GM12874 (cell line): ENCODE measurements at regions not wholly inside any gene's neighbourhood (a gene's known extent, or its start where the extent isn't known, plus 50 kb on each side); places are given as distances from the start of the nearest gene placed in this dataset.

Experiments used
- TF ChIP-seq, protein P1 (sequence below): IDR thresholded peaks from 2 replicates; pipeline ENCODE4 v1.5.1; 2011; ENCODE audit warnings: low read depth, mild to moderate bottlenecking, control low read depth, low read length, moderate library complexity; ENCODE audit not compliant: insufficient read depth

DNA sequence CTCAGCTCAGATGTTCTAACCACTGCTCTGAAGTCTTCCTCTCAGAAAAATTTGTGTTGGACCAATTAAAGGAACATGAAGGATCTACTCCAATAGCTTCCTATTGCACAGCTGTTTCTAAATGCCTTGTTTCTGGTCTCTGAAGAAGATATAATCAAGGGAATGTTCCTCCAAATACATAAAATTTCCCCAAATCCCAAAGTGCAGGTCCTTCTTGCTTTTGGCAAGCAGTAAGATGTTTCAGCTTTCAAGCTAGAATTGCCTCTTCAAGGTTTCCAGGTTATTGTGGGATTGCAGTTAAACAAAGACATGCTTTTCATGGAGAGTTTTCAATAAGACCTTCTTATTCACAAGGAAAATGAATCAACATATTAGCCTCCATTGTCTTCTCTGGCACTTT is 574.5 kb upstream of the SLIT2 start:
- TF ChIP-seq, protein P1, sequence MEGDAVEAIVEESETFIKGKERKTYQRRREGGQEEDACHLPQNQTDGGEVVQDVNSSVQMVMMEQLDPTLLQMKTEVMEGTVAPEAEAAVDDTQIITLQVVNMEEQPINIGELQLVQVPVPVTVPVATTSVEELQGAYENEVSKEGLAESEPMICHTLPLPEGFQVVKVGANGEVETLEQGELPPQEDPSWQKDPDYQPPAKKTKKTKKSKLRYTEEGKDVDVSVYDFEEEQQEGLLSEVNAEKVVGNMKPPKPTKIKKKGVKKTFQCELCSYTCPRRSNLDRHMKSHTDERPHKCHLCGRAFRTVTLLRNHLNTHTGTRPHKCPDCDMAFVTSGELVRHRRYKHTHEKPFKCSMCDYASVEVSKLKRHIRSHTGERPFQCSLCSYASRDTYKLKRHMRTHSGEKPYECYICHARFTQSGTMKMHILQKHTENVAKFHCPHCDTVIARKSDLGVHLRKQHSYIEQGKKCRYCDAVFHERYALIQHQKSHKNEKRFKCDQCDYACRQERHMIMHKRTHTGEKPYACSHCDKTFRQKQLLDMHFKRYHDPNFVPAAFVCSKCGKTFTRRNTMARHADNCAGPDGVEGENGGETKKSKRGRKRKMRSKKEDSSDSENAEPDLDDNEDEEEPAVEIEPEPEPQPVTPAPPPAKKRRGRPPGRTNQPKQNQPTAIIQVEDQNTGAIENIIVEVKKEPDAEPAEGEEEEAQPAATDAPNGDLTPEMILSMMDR, result no peak

DNA sequence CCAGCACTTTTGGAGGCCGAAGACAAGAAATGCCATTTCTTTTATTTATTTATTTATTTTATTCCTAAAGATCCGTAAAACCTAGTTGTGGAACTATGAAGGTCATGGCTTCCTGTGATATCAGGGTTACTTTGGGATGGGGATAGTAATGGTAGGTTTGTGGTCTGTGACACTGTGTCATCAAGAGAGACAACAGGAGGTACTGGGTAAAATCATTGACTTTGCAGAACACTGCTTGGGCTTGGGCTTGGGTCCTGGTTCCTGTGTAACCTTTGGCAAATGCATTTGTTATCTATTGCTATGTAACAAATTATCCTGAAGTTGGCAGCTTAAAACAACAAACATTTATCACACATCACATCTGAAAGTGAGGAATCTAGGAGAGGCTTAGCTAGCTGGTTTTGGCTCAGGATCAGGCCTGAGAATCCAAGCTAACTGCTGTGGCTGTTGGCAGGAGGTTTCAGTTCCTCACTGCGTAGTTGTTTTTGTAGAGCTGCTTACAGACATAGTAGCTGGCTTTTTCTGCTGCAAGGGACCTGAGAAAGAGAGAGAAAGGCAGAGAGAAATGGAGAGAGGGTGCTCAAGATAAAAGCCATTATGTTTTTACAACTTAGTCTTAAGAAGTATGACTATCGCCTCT is 576.4 kb upstream of the SLIT2 start:
- TF ChIP-seq, protein P1, result no peak

DNA sequence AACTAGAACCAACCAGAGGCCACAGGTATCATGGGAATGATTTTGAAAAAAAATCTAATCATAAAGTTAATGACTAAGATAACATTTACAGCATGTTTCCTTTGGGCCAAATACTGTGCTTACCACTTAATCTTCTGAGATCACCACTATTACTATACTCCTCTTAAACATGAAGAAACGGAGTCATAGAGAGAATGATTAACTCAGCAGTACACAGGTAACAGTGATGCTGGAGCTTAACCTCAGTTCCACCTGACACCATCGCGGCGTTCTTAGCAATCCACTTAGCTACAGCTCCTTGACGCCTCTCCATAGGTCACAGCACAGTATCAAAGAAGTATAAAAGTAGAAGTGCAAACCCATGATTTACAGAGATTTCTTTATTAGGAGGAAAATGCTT is 592.6 kb upstream of the SLIT2 start:
- TF ChIP-seq, protein P1, result no peak

DNA sequence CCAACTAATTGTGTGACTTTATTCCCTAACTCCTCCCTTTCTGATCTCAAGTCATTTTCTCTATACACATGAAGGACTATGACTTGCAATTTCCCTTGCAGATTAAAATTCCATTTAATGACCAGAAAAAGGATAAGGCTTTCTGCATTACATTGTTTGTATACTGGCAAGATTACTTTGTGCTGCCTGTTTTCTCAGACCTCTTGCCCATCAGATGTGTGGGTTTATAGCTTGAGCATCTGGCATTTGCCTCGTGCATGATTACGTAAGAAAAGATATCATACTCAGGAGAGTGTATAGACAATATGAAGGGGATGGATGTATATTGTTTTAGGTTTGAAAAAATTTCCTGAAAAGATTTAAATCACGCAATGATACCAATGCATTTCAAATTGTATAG is 593.8 kb upstream of the SLIT2 start:
- TF ChIP-seq, protein P1, result no peak

DNA sequence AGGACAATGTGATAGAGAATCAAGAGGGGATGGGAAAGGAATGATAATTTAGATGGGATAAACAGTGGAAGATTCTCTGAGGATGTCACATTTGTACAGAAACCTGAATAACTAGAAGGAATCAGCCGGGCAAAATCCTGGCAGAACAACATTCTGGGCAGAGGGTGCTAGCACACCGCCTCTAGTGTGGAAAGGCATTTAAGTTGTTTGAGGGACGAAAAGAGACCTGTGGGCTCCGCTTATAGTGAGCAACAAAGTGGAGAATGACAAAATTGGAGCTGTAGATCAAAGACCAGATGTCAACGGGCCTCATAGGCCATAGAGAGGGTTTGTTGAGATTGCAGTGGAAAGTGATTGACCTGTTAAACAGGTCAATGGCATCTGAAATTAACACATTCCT is 596.0 kb upstream of the SLIT2 start:
- TF ChIP-seq, protein P1, result no peak

DNA sequence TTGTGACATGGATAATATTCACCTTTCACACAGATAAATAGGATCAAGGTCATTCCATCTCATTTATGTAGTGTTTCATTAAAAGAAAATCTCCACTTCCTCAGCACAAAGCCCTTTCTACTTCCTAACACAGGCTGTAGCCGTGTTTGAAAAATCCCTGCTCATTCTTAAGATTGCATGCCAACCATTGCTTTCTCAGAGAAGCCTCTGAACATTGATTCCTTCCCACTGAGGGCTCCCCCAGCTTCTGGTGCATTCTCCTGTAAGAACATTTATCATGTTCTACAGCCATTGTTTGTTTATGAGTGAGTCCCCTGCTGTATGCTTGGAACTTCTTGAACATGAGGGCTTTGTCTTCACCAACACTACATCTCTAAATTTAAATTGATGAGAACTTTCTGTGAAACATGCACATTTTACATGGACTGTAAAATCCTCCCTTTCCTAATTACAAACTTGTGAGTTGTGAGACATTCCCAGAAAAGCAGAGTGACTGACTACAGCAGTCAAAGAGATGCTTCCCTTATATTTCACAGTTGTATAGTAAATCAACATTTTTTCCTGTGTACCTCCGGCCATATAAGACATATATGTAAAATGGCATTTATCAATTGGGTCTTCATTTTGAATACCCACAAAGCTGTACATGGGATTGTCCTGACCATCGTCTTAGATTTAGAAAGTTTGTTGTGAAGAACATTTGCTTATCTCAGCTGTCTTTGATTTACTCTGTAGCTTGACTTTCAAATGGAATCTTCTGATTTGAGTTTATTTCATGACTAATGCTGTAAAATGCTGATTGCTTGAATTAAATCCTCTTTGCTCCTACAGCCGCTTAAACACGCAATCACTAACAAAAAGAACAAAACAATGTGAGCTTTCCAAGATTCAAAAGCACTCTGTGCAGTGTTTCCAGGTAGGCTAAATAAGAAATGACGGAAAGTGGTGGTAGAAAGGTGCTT is 600.5 kb upstream of the SLIT2 start:
- TF ChIP-seq, protein P1, result no peak

DNA sequence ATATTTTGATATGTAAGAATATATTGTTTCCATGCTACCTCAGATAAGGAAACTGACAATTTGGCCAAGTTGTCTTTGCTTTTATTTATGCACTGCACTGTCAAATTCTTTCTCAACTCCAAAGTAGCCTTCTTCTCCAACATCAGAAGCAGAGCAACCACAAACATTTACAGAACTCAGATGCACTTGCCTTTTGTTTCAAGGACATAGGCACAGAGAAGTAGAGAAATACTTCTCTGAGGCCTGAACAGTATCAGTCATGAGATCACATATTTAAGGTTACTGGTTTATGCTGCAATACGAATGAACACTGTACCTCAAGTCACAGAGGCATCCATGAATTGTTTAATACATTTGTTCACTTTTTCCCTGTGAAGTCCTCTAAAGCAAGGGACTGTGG is 606.1 kb upstream of the SLIT2 start:
- TF ChIP-seq, protein P1, result no peak
